Peyer's patch (tissue), 4 donors: ENCODE measurements at regions not wholly inside any gene's neighbourhood (a gene's known extent, or its start where the extent isn't known, plus 50 kb on each side); places are given as distances from the start of the nearest gene placed in this dataset.

Experiments used
- POLR2A ChIP-seq, 2 donors: fragments of 450-650 bp; IDR thresholded peaks; one replicate each; pipeline ENCODE4 v1.5.1; 2017; ENCODE audit warnings: antibody characterized with exemption in 2 of 2, mild to moderate bottlenecking in 2 of 2, moderate library complexity in 2 of 2
- TF ChIP-seq, protein P1 (sequence below), 6 experiments: fragments of 450-650 bp in 4 of 6; fragments of 200-600 bp in 2 of 6; sonication (generic) in 1 of 6; IDR thresholded peaks; one replicate each; pipeline ENCODE4 v1.5.1; 2017 to 2019; ENCODE audit warnings: antibody characterized with exemption in 6 of 6, mild to moderate bottlenecking in 3 of 6, moderate library complexity in 1 of 6

DNA sequence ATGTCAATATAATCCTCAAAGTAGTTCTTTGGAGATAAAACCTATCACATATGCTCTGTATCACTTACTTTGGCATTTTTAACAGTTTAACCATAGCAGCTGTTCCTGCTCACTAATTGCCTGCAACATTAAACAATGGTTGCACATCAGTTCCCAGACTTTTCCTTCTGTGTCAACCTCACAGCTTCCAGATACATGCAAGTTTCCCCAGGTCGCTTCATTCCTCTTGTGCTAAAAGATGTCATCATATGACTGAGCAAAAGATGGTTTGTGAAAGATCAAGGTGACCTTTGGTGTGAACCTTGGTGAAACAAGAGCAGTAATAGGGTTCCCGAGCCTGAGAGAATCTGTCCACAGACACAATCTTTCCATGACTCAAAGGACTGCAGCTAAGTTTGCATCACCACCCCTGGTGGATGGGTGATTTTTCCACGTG, 500.4 kb upstream of the PAPPA start:
- no peak for TF ChIP-seq POLR2A (IDR thresholded peaks at IDR 0.05)
- TF ChIP-seq, protein P1, sequence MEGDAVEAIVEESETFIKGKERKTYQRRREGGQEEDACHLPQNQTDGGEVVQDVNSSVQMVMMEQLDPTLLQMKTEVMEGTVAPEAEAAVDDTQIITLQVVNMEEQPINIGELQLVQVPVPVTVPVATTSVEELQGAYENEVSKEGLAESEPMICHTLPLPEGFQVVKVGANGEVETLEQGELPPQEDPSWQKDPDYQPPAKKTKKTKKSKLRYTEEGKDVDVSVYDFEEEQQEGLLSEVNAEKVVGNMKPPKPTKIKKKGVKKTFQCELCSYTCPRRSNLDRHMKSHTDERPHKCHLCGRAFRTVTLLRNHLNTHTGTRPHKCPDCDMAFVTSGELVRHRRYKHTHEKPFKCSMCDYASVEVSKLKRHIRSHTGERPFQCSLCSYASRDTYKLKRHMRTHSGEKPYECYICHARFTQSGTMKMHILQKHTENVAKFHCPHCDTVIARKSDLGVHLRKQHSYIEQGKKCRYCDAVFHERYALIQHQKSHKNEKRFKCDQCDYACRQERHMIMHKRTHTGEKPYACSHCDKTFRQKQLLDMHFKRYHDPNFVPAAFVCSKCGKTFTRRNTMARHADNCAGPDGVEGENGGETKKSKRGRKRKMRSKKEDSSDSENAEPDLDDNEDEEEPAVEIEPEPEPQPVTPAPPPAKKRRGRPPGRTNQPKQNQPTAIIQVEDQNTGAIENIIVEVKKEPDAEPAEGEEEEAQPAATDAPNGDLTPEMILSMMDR (IDR thresholded peaks at IDR 0.05): no peak
